ENCODE measurements at regions not wholly inside any gene's neighbourhood (a gene's known extent, or its start where the extent isn't known, plus 50 kb on each side); places are given as distances from the start of the nearest gene placed in this dataset.
A peak's percentile ranks its signal among the peaks of the same experiment; 100 is the strongest.

- DNase-seq (ENCODE audit: low read depth, low spot score): peak; percentile 30
These were observed 87.8 kb upstream of the ATXN7L3B start for GRCh38 chr12:74449872-74450271.

- DNase-seq (ENCODE audit: low read depth, low spot score): no peak
These were observed 83.5 kb upstream of the ATXN7L3B start for GRCh38 chr12:74454109-74454508.

DNA sequence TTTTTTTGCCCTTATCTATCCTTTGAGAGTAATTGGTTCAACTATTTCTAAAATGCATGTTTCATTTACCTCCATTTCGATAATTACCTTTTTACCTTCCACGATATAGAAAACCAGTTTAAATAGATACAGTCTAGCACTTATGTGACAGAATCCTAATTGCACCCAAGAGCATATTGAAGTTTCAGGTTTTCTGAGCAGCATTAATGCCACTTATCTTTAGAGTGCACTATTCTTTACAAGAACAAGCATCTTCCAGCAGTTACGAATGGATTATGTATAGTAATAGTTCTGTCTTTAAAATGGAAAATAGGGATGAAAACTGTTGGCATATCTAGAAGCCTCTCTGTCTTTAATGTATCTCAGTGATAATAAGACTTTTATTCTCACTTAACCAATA is 82.2 kb upstream of the ATXN7L3B start:
- DNase-seq (ENCODE audit: low read depth, low spot score): no peak

DNA sequence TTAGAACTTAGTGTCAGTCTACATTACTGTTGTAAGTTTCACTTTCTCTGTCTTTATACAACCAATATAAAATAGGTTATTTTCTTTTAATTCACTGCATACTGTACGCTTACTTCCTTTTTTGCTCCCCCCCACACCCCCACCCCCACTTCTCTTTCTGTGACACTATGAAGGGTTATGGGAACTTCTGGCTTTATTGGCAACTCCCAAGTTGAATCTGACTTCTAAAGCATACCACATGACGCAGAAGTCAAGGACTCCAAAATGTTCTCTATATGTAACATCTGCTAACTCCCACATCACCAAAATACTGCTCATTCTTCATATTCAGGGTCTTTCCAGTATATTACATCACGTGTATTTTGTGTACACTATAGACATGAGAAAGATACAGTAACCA is 81.2 kb upstream of the ATXN7L3B start:
- DNase-seq (ENCODE audit: low read depth, low spot score): no peak

DNA sequence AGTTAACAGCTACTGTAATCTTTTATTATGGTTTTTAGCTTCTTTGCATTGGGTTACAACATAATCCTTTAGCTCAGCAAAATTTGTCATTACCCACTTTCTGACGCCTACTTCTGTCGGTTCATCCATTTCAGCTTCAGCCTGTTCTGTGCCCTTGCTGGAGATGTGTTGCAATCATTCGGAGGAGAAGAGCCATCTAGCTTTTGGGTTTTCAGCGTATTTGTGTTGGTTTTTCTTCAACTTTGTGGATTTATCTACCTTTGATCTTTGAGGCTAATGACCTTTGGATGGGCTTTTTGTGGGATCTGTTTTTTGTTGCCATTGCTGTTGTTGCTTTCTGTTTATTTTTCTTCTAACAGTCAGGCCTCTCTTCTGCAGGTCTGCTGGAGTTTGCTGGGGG is 69.2 kb upstream of the ATXN7L3B start:
- no peak for DNase-seq (ENCODE audit: low read depth, low spot score)

- no peak for DNase-seq (ENCODE audit: low read depth, low spot score)
These were observed 61.4 kb upstream of the ATXN7L3B start for GRCh38 chr12:74476234-74476633.

DNA sequence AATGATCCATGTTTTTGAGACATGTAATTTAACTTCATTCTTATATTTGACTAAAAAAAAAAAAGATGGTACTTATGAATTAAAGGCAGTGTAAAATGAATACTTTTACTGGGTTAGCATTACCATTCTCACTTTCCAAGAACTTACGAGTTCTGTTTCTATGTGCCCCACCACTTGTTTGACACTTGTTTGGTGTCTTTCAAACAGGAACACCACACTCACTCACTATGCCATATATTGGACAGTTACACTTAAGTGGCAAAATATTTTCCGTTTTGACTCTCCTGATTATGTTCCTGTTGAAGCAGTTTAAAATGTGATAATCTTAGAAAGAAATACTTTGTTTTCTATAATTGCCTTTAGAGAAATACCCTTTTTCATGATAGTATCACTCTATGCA is 56.6 kb upstream of the ATXN7L3B start:
- DNase-seq (ENCODE audit: low read depth, low spot score): no peak

GRCh38 chr12:74482115-74482514 is 55.5 kb upstream of the ATXN7L3B start:
- DNase-seq (ENCODE audit: low read depth, low spot score): no peak

DNA sequence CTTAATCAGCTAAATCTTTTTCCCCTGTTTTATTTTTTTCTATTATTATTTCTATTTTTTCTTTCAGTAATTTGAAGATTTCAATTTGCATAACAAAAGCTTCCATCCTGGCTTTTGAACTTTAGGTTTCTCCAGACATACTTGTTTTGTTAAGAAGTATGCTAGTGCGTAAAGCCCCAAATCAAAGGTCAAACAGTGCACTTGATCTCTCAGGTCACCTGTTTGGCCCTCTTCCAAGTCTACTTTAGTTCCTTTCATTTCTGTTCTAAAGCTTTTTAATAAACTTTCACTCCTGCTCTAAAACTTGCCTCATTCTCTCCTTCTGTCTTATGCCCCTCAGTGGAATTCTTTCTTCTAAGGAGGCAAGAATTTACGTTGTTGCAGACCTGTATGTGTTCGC is 54.6 kb upstream of the ATXN7L3B start:
- DNase-seq (ENCODE audit: low read depth, low spot score): no peak
